GM12872 (cell line): ENCODE measurements at regions not wholly inside any gene's neighbourhood (a gene's known extent, or its start where the extent isn't known, plus 50 kb on each side); places are given as distances from the start of the nearest gene placed in this dataset.

Source experiments
- TF ChIP-seq, protein P1 (sequence below): IDR thresholded peaks from 3 replicates; pipeline ENCODE4 v1.5.1; 2011; ENCODE audit warnings: low read depth, mild to moderate bottlenecking, low read length, moderate library complexity; ENCODE audit not compliant: insufficient read depth

DNA sequence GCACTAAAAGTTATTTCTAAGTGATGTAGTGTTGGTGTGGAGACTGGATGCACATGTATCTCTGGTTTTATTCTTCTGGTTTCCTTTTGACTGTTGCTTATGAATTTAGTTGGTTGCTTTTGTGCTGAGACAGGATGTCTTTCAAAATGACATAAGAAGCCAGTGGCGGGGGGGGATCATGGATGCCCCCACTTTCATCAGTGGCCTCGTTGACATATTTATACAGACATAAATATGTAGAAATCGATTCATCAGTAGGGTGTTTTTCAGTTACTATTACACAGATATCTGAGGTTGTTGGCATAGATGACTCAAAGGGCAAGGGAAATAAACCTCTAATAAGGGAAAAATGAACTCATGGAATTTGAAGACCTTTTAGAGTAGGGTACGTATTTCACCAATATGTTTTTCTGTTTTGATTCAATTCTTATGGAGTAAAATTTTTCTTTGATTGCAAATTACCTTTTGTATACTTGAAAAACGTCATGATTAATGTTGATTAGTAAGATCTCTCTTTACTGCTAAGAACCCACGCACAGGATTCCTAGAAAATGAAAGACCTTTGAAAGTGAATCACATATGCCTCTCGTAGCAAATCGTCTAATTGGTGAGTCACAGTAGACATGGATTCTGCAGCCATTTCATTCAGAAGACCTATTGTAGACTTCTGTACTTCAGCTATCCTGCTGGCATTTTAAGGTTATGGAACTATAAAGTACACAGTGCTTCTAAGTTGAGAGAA, 97.4 kb upstream of the RBMS3 start:
- TF ChIP-seq, protein P1, sequence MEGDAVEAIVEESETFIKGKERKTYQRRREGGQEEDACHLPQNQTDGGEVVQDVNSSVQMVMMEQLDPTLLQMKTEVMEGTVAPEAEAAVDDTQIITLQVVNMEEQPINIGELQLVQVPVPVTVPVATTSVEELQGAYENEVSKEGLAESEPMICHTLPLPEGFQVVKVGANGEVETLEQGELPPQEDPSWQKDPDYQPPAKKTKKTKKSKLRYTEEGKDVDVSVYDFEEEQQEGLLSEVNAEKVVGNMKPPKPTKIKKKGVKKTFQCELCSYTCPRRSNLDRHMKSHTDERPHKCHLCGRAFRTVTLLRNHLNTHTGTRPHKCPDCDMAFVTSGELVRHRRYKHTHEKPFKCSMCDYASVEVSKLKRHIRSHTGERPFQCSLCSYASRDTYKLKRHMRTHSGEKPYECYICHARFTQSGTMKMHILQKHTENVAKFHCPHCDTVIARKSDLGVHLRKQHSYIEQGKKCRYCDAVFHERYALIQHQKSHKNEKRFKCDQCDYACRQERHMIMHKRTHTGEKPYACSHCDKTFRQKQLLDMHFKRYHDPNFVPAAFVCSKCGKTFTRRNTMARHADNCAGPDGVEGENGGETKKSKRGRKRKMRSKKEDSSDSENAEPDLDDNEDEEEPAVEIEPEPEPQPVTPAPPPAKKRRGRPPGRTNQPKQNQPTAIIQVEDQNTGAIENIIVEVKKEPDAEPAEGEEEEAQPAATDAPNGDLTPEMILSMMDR: no peak

DNA sequence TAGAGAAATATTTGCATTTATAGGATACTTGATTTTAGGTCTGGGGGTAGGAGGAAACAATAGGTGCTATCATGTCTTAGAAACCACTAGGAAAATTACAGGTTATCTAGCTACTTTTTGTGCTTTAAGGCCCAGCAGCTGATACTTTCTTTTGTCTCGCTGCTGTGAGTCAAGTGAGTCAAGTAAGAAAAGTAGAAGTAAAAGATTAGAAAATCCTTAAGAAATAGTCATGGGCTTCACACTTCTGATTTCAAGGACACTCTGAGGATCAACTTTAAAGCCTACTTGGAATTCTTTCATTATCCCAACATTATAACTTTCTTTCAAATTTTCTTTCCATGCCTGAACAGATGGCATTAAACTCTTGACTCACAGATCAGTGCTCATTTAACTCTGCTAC, 95.2 kb upstream of the RBMS3 start:
- TF ChIP-seq, protein P1: no peak

- TF ChIP-seq, protein P1: no peak
Observed at GRCh38 chr3:29186131-29186599, 94.7 kb upstream of the RBMS3 start.

DNA sequence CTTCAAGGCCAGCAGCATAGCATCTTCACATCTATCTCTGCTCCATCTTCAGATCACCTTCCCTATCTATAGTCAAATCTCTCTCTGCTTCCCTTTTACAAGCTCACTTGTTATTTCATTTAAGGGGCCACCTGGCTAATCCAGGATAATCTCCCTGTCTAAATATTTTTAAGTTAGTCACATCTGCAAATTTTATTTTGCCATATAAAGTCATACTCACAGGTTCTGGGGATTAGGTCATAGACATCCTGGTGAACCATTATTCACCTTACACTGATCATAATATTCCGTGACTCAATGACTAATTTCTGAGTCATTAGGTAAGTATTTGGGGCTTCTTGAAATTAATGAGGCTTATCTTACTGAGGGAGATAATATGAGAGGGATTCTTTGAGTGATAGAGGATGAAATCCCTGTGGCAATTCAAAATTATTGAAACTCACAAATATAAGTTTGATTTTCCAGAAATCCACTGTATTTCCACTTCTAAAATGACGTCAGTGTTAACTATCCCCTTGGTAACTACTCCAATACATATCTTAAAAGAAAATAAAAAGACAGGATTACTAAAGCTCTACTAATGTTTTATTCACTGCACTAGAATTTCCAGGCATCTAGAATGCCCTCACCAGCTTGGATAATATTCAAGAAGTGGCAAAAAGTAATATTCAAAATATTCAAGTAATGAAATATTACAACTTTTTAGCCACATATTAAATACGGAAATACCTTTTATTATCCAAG, 93.7 kb upstream of the RBMS3 start:
- TF ChIP-seq, protein P1: no peak

- TF ChIP-seq, protein P1: no peak
Observed at GRCh38 chr3:29189328-29189727, 91.5 kb upstream of the RBMS3 start.

DNA sequence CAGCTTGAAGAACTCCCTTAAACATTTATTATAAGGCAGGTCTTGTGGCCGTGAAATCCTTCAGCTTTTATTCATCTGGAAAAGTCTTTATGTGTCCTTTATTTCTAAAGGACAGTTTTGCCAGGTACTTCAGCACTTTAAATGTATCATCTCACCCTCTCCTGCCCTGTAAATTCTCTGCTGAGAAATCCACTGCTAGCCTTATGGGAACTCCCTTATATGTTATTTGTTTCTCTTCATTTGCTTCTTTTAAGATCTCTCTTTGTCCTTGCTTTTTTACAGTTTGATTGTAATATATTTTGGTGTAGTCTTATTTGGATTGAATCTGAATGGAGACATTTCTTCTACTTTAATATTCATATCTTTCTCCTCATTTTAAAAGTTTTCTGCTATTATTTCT, 86.7 kb upstream of the RBMS3 start:
- TF ChIP-seq, protein P1: no peak

DNA sequence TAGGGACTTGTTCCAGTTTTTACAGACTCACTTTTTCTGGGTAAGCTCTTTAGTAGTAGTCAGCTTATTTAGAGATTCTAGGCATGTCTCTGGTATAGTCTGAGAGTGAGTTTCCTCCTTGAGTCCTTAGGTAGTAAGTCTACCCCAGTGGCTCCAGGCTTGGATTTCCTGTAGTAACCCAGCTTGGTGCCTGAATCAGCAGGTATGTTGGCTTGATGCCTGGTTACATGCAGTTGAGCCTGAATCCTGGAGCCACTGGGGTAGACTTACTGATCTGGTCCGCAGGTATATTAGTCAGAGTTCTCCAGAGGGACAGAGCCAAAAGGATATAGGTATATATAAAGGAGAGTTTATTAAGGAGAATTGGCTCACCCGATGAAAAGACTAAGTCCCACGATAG, 85.8 kb upstream of the RBMS3 start:
- TF ChIP-seq, protein P1: no peak
